PC-9 (cell line): ENCODE measurements at regions not wholly inside any gene's neighbourhood (a gene's known extent, or its start where the extent isn't known, plus 50 kb on each side); places are given as distances from the start of the nearest gene placed in this dataset.

Experiments
- CTCF ChIP-seq: fragments of 200-600 bp; sonication (generic); conservative IDR thresholded peaks from 2 replicates; pipeline ENCODE4 v1.6.1; 2017; ENCODE audit warnings: mixed run types, antibody characterized with exemption, mild to moderate bottlenecking, moderate library complexity
- EZH2 ChIP-seq: fragments of 200-600 bp; sonication (generic); IDR thresholded peaks from 2 replicates; pipeline ENCODE4 v1.8.0; 2017; ENCODE audit warnings: antibody characterized with exemption, low read depth

GRCh38 chr6:3911130-3911529, 62.0 kb downstream of the FAM50B start:
- no peak for TF ChIP-seq EZH2
- no peak for TF ChIP-seq CTCF
